Gastroesophageal sphincter (tissue), 3 donors: ENCODE measurements at regions not wholly inside any gene's neighbourhood (a gene's known extent, or its start where the extent isn't known, plus 50 kb on each side); places are given as distances from the start of the nearest gene placed in this dataset.

Source experiments
- EP300 ChIP-seq: sonication (generic); formaldehyde crosslinking; IDR thresholded peaks from one replicate; pipeline ENCODE4 v1.6.1; 2017; ENCODE audit warnings: antibody characterized with exemption, mild to moderate bottlenecking
- POLR2A ChIP-seq, 2 donors: fragments of 450-650 bp; IDR thresholded peaks; one replicate each; pipeline ENCODE4 v1.6.1; 2017; ENCODE audit warnings: antibody characterized with exemption in 2 of 2, mild to moderate bottlenecking in 2 of 2, moderate library complexity in 1 of 2
- POLR2AphosphoS5 ChIP-seq: sonication (generic); formaldehyde crosslinking; IDR thresholded peaks from one replicate; pipeline ENCODE4 v1.6.1; 2017; ENCODE audit warnings: antibody characterized with exemption
- TF ChIP-seq, protein P1 (sequence below), 4 experiments: fragments of 200-600 bp in 2 of 4; fragments of 450-650 bp in 2 of 4; sonication (generic) in 1 of 4; IDR thresholded peaks; one replicate each; pipeline ENCODE4 v1.5.1; 2017 to 2019; ENCODE audit warnings: antibody characterized with exemption in 4 of 4, mild to moderate bottlenecking in 2 of 4, moderate library complexity in 2 of 4

DNA sequence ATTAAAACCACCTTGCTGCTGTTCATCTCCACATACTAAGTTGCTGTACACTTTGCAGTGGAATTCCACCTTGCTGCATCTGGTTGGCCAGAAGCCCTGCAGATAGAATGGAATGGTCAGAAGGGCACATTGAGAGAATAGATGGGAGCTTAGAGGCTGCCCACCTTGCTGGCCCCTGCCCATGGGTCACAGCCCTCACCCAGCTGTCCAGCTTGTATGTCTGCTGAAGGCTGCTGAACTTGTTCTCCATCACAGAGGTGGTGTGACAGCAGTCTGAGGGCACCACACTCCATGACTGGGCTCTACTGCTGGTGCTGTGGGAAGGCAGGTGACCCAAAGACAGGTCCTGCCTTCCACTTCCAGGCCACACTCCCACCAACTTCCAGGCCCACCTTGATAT is 1755.4 kb downstream of the TP53TG3F start:
- TF ChIP-seq, protein P1, sequence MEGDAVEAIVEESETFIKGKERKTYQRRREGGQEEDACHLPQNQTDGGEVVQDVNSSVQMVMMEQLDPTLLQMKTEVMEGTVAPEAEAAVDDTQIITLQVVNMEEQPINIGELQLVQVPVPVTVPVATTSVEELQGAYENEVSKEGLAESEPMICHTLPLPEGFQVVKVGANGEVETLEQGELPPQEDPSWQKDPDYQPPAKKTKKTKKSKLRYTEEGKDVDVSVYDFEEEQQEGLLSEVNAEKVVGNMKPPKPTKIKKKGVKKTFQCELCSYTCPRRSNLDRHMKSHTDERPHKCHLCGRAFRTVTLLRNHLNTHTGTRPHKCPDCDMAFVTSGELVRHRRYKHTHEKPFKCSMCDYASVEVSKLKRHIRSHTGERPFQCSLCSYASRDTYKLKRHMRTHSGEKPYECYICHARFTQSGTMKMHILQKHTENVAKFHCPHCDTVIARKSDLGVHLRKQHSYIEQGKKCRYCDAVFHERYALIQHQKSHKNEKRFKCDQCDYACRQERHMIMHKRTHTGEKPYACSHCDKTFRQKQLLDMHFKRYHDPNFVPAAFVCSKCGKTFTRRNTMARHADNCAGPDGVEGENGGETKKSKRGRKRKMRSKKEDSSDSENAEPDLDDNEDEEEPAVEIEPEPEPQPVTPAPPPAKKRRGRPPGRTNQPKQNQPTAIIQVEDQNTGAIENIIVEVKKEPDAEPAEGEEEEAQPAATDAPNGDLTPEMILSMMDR (IDR thresholded peaks at IDR 0.05): no peak
- TF ChIP-seq POLR2AphosphoS5 (no peak), POLR2A (IDR thresholded peaks at IDR 0.05) (no peak), EP300 (no peak)
